ENCODE measurements at regions not wholly inside any gene's neighbourhood (a gene's known extent, or its start where the extent isn't known, plus 50 kb on each side); places are given as distances from the start of the nearest gene placed in this dataset.

DNA sequence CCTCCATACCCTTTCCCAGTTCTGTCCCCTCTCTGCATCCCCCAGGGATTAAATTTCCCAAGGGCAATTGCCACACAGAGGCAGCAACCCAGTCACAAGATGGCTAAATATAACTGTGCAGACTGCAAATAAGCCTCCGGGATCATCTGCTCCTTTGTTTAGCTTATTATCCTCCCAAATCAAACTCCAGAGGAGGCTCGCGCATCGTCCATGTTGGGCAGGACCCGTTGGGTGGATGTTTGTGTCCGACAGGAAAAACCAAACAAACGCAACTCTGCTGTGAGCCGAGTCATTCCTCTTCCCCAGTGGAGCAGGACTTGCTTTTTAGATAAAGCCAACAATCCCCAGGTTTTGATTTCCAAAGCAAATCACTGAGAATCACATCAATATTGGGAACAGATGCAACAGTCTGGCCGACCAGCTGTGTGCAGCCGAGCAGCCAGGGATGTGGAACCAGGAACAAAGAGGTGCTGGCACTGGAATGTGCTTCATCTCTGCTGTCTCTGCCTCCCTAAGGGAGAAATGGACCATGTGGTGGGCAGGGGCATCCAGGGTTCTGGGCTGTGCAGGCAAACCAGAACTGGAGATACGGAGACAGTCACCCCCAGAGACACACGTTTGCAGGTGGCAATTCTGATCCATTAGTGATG lies 89.8 kb downstream of the PTTG1 start:
- FAIRE-seq, result no peak
